ENCODE measurements at regions not wholly inside any gene's neighbourhood (a gene's known extent, or its start where the extent isn't known, plus 50 kb on each side); places are given as distances from the start of the nearest gene placed in this dataset.

- no peak for DNase-seq (ENCODE audit: low read depth, low spot score)
Measured at GRCh38 chr1:101088431-101088830, 62.8 kb upstream of the DPH5 start.

GRCh38 chr1:101086783-101087182 is 61.2 kb upstream of the DPH5 start:
- DNase-seq (ENCODE audit: low read depth, low spot score) = no peak

- no peak for DNase-seq (ENCODE audit: low read depth, low spot score)
Measured at GRCh38 chr1:101081496-101082488, 56.2 kb upstream of the DPH5 start.

- no peak for DNase-seq (ENCODE audit: low read depth, low spot score)
Measured at GRCh38 chr1:101080859-101081258, 55.3 kb upstream of the DPH5 start.

- DNase-seq (ENCODE audit: low read depth, low spot score) = no peak
Measured at GRCh38 chr1:101079341-101079740, 53.8 kb upstream of the DPH5 start.

GRCh38 chr1:101077849-101078248 is 52.3 kb upstream of the DPH5 start:
- no peak for DNase-seq (ENCODE audit: low read depth, low spot score)

GRCh38 chr1:101075926-101076325 is 50.3 kb upstream of the DPH5 start:
- DNase-seq (ENCODE audit: low read depth, low spot score) = no peak
